ENCODE measurements at regions not wholly inside any gene's neighbourhood (a gene's known extent, or its start where the extent isn't known, plus 50 kb on each side); places are given as distances from the start of the nearest gene placed in this dataset.

DNA sequence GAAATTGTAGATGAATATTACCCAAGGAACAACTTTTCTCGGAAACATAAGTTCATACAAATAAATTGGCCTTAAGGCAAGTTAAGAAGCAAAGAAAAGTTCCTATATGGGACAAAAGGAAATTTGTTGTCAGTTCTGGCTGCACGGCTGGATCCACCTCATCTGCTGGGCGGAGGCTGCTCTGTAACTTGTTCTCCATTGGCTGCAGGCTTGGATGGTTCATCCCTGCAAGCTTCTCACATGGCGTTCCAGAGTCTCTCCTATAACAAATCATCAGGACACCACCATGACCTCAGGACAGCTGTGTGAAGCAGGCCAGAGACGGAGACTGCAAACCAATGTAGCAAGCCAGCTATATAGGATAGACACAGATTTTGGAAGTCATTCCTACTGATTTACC, 81.4 kb upstream of the DAB2 start:
- DNase-seq (ENCODE audit: low read depth) = no peak

- DNase-seq (ENCODE audit: low read depth) = no peak
Observed at GRCh38 chr5:39505791-39506190, 81.0 kb upstream of the DAB2 start.

- DNase-seq (ENCODE audit: low read depth) = no peak
Observed at GRCh38 chr5:39505363-39505762, 80.6 kb upstream of the DAB2 start.

DNA sequence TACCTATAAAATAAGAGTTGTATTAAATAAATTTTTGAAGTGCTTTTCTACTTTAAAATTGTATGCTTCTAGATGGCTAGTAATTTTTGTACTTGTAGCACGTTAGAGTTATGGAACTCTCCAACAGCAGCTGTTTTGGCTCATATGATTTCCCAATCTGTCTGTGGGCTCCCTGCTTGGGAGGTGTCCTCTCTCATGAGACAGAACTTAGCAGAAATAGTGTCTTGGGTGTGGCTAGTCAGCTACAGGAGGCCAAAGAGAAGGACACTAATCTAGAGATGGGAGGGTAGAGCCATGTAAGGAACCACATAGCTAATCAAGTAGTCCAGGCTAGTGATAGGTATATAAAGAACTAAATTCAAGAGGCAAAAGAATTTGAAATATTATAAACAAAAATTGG, 78.4 kb upstream of the DAB2 start:
- DNase-seq (ENCODE audit: low read depth) = no peak

DNA sequence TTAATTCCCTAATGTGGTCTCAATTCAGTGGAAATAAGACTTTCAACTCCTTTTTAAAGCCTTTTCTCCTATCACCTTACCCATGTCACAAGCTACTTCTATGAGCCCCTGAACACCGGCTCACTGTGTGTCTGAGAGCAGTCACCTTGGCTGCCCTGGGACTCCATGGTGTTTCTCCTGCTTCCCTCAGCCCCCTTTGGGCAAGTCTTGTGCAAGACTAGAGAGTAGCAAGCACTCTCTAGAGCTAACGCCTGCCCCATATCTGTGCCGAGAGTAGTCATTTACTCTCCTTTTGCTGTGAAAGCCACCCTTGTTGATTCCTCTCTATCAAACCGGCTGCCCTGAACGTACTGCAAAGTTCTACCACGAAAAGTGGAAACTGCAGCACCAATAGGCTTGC, 77.9 kb upstream of the DAB2 start:
- no peak for DNase-seq (ENCODE audit: low read depth)

- DNase-seq (ENCODE audit: low read depth) = peak; percentile 89
Observed at GRCh38 chr5:39501397-39501796, 76.6 kb upstream of the DAB2 start.

DNA sequence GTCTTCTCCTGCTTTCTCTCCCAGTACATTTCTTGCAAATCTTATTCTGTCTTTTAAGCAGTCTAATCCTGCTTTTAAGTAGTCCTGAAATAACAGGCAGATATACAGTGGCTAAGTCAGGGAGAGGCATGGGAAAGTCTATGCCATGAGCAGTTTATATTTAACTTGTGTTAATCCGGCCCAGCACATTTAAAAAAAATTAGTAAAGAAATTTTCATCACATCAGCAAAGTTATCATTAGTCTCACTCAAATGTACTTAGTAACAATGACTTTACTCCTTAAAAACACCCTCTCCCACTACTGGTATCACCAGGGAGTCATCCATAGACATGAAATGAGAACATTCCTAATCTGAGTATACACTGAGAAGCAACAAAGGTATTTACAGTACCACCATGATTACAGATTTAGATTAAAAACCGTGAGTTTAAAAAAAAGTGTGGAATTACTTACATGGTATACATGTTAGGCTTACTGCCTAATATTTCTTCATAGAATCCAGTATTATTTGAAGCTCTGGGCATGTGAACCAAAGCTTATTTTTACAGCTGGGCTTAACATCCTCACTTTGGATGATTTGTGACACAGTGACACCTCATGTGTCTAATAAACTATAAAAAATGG, 75.9 kb upstream of the DAB2 start:
- DNase-seq (ENCODE audit: low read depth) = peak; percentile 32

DNA sequence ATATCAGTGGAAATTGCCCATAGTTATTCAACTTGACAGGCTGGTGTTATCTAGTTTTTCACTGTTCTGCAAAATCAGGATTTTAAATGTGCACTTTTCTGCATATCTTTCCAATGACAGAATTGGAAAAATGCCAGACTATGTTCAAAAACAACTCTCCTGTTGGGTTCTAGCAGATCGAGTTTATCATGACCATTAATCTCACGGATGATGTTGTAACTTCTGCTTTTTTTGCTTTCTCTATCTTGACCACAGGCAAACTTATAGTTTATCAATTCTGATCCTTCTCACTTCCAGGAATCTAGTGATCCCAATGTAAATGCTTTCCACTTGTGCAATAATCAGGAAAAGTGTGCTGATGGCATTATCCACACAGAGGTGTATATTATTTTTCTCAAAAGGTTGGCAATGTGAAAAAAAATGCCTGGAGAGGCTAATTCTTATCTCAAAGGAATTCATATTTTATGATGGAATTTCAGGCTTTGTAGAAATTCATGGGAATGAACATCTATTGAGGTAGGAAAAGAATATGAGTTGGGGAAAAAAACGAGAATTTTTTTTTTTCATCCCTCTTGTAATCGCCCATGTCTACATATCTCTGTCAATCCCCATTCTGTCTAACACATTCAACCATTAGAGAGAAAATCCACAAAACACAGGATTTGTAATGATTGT, 73.6 kb upstream of the DAB2 start:
- DNase-seq (ENCODE audit: low read depth) = peak; percentile 60

- no peak for DNase-seq (ENCODE audit: low read depth)
Observed at GRCh38 chr5:39497322-39497721, 72.5 kb upstream of the DAB2 start.

DNA sequence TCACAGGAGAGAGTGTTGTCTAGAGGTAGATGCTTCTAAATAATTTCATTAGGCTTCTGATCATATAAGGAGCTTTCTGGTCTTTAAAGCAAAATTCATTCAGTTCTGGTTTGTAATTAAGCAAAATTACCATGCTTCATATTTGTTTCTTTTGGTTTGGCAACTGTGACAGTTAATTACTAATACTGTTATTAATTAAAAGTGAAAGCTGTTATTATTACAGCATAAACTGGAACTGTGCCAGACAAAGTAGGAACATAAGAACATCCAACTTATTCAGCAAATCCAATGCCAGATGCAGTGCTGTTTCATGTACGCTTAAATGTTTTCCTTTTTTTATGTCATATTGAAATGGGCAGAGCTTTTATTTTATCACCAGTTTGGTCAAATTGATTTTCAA, 70.4 kb upstream of the DAB2 start:
- no peak for DNase-seq (ENCODE audit: low read depth)

DNA sequence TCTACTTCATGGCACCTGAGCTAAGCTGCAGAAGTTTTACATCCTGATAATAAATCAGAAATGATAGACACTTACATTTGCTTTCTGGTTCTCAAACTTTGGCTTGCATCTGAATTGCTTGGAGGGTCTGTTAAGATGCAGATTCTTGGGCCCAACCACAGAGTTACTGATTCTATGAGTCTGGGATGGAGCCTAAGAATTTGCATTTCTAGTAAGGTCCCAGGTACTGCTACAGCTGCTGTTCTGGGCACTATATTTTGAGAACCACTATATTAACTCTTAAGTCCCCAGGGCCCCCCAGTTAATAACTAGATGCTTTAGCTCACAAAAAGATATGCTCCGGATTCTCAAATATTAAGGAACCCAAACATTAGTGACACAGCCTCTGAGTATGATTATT, 69.8 kb upstream of the DAB2 start:
- DNase-seq (ENCODE audit: low read depth) = no peak

- DNase-seq (ENCODE audit: low read depth) = no peak
Observed at GRCh38 chr5:39494107-39494510, 69.3 kb upstream of the DAB2 start.

- DNase-seq (ENCODE audit: low read depth) = no peak
Observed at GRCh38 chr5:39491210-39491609, 66.4 kb upstream of the DAB2 start.

DNA sequence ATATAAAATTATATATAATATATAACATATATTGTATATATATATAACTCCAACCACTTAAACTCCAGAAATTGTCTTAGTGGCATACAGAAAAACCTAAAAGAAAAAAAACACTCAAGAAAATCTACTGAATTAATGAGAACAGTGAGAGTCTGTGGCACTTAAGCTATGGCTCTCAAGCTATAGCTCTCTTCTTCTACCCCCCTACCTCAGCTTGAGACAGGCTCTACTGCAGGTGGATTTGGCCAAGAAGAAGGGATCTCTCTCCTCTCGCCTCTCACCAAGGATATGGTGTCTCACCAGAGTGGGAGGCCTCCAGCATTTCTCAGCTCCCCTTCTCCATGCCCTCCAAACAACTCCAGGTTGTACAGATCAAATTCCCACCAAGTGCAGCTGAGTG, 64.5 kb upstream of the DAB2 start:
- DNase-seq (ENCODE audit: low read depth) = no peak

GRCh38 chr5:39486790-39487189, 62.0 kb upstream of the DAB2 start:
- no peak for DNase-seq (ENCODE audit: low read depth)

DNA sequence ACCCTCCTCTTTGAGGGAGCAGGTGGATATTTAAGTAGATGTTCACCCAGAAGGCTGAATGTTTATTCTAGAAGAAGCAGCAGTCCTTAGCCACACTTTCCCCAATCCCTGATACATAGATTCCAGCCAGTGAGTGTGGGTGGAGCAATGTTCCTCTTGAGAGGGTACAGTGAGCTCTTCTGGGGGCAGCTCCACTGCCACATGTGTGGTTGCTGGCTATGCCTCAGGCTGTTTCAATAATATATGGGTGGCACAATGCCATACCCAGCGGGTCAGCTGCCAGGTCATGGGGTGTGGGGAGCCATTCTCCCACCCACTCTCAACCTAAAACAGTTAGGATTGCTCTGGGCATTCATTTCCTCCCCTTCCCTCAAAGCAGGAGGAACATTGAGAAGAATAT, 61.6 kb upstream of the DAB2 start:
- no peak for DNase-seq (ENCODE audit: low read depth)

- no peak for DNase-seq (ENCODE audit: low read depth)
Observed at GRCh38 chr5:39485079-39485478, 60.3 kb upstream of the DAB2 start.

GRCh38 chr5:39484673-39485072, 59.9 kb upstream of the DAB2 start:
- no peak for DNase-seq (ENCODE audit: low read depth)

GRCh38 chr5:39482098-39482497, 57.3 kb upstream of the DAB2 start:
- no peak for DNase-seq (ENCODE audit: low read depth)

- no peak for DNase-seq (ENCODE audit: low read depth)
Observed at GRCh38 chr5:39479537-39479936, 54.8 kb upstream of the DAB2 start.

DNA sequence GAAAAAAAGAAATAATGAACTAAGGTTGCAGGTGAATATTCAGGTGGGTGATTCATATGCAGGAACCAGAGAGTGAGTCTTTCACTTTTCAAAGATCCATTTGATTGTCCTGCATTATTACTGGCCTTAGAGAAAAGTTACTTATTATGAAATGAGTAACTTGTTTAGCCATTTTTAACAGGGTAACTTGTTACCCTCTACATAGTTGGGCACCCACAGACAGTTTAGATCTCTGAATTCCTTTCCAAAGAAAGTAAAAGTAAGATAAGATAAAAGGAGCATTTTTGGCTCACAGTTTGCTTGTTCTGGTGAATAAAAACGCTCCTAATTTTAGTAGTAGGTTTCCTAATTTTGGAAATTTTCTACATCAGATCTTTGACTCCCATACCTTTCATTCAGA, 54.1 kb upstream of the DAB2 start:
- DNase-seq (ENCODE audit: low read depth) = no peak

GRCh38 chr5:39476843-39477220, 52.1 kb upstream of the DAB2 start:
- no peak for DNase-seq (ENCODE audit: low read depth)

- DNase-seq (ENCODE audit: low read depth) = peak; percentile 59
Observed at GRCh38 chr5:39475881-39476842, 51.4 kb upstream of the DAB2 start.
